IPS-NIHi7 (cell line): ENCODE measurements at regions not wholly inside any gene's neighbourhood (a gene's known extent, or its start where the extent isn't known, plus 50 kb on each side); places are given as distances from the start of the nearest gene placed in this dataset.

Source experiments
- DNase-seq: peaks from one replicate; pipeline ENCODE4 v3.0.0; 2012; ENCODE audit warnings: mixed read lengths; ENCODE audit errors: extremely low spot score

- DNase-seq, result no peak
Observed at GRCh38 chr20:56800088-56800487, 171.0 kb downstream of the TFAP2C start.

- no peak for DNase-seq
Observed at GRCh38 chr20:56801971-56802755, 173.1 kb downstream of the TFAP2C start.

- no peak for DNase-seq
Observed at GRCh38 chr20:56802805-56803204, 173.7 kb downstream of the TFAP2C start.

GRCh38 chr20:56805313-56805712 lies 176.2 kb downstream of the TFAP2C start:
- DNase-seq, result no peak

GRCh38 chr20:56805966-56806365 lies 176.9 kb downstream of the TFAP2C start:
- DNase-seq, result no peak

GRCh38 chr20:56806952-56807517 lies 177.9 kb downstream of the TFAP2C start:
- DNase-seq, result no peak

- no peak for DNase-seq
Observed at GRCh38 chr20:56808117-56808725, 179.1 kb downstream of the TFAP2C start.

- DNase-seq, result no peak
Observed at GRCh38 chr20:56808732-56809131, 179.6 kb downstream of the TFAP2C start.

GRCh38 chr20:56809668-56810067 lies 180.6 kb downstream of the TFAP2C start:
- no peak for DNase-seq

- no peak for DNase-seq
Observed at GRCh38 chr20:56810141-56810540, 181.0 kb downstream of the TFAP2C start.

- no peak for DNase-seq
Observed at GRCh38 chr20:56815796-56816195, 186.7 kb downstream of the TFAP2C start.

GRCh38 chr20:56816349-56816748 lies 187.2 kb downstream of the TFAP2C start:
- no peak for DNase-seq

- no peak for DNase-seq
Observed at GRCh38 chr20:56817780-56818675, 188.9 kb downstream of the TFAP2C start.

- DNase-seq, result no peak
Observed at GRCh38 chr20:56820984-56821383, 191.9 kb downstream of the TFAP2C start.

GRCh38 chr20:56826306-56826704 lies 197.2 kb downstream of the TFAP2C start:
- no peak for DNase-seq

GRCh38 chr20:56826705-56827665 lies 197.9 kb downstream of the TFAP2C start:
- DNase-seq, result no peak

GRCh38 chr20:56827763-56828162 lies 198.7 kb downstream of the TFAP2C start:
- no peak for DNase-seq

GRCh38 chr20:56828402-56828801 lies 199.3 kb downstream of the TFAP2C start:
- peak; percentile 29 for DNase-seq

GRCh38 chr20:56829788-56830385 lies 200.8 kb downstream of the TFAP2C start:
- peak; percentile 59 for DNase-seq

GRCh38 chr20:56831795-56832194 lies 202.7 kb downstream of the TFAP2C start:
- DNase-seq, result no peak
